NCI-H146 treated with DMSO at 0.1 percent for 48 hours (cell line): ENCODE measurements at regions not wholly inside any gene's neighbourhood (a gene's known extent, or its start where the extent isn't known, plus 50 kb on each side); places are given as distances from the start of the nearest gene placed in this dataset.

ENCODE experiments used
- DNase-seq: peaks from one replicate; lab custom pipeline; 2025; ENCODE audit not compliant: unreplicated experiment; lab: John Stamatoyannopoulos, UW

DNA sequence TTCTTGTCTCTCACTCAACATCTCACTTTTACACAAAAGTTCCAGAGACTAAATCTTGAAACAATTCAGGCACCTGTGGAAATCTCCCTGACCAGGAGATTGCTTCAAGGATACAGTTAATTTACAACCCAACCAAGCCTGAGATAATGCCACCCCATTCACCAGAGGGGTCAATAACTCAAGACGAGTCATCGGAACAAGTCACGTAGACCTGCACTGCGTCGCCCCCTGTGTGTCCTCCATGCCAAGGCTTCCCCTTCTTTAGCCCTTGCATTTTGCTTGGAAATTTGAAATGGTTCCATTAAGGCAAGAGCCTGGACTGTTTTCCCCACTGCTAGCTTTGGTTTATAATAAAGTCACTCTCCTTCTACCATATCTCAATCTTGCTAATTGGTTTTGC lies 129.0 kb upstream of the NEO1 start:
- no peak for DNase-seq

DNA sequence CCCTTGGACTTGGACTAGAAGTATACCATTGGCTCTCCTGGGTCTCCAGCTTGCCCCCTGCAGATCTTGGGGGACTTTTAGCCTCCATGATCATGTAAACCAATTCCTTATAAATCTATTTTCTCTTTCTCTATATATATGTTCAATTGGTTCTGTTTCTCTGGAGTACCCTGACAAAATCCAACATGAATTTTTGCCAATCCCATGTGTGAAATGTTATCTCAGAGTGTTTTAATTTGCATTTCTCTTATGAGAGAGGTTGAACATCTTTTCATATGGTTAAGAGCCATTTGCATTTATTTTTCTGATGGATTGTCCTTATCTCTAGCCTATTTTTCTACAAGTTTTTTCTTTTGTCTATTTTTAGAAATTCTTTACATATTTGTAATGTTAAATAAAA lies 131.7 kb upstream of the NEO1 start:
- no peak for DNase-seq

DNA sequence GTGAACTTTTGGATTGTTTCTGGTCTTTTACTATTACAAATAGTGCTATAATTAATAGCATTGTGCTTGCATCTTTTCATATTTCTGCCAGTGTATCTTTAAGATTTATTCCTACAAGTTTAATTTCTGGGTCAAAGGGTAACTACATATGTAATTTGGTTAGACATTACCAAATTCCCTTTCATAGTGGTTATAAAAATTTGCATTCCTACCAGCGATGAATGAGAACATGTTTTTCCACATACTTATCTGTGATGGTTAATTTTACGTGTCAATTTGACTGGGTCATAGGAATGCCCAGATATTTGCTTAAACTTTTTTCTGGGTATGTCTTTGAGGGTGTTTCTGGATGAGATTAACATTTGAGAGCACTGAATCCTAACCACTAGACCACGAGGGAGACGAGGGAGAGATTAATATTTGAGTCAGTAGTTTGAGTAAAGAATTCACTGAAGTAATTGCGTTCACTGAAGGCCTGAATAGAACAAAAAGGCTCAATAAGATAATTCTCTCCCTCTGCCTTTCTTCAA lies 132.3 kb upstream of the NEO1 start:
- no peak for DNase-seq

DNA sequence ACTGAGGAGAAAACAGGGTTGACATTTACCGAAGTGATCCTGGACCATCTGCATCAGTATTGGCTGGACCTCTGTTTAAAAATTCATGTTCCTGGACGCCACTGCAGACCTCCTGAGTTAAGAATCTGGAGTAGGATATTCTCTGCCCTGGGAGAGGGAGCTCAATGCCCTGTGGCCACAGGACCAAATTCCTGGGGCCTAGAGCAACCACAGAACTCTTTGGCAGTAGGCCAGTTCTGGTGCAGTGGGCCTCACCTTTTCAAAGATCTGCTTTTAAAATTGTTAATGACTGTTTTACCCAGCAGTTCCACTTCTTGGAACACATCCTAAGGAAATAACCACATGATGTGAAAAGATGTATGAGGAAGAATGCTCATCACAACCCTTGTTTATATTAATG lies 133.3 kb upstream of the ADPGK start:
- no peak for DNase-seq

DNA sequence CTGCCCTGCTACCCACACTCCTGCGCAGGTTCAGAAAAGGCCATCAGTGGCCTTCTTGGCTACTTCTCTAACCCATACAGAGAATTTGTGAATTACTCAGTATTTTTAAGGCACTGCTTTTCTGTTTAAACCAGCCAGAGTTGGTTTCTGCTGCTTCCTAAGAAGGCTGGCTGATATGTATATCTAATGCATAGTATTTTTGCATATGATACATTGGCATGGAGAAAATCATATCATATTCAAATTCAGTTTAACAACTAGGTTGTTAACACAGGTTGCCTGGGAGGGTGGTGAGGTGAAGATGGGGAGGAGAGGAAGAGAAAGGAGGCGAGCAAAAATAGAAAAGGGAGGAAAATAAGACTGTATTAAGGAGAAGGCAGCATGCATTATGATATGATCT lies 132.8 kb upstream of the ADPGK start:
- no peak for DNase-seq

DNA sequence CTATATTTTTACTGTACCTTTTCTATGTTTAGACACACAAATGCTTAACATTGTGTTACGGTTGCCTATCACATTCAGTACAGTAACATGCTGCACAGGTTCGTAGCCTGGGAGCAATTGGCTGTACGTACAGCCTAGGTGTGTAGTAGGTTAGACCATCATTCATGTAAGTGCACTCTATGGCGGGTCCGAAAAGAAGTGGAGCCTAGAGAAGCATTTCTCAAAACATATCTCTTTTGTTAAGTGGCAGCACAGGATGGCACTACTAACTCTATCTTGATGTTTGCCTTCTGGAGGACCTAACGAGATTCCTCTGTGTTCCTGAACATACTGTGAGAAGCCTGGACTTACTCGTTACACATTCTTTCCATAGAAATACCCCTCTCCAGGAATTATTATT lies 132.3 kb upstream of the ADPGK start:
- DNase-seq = no peak

DNA sequence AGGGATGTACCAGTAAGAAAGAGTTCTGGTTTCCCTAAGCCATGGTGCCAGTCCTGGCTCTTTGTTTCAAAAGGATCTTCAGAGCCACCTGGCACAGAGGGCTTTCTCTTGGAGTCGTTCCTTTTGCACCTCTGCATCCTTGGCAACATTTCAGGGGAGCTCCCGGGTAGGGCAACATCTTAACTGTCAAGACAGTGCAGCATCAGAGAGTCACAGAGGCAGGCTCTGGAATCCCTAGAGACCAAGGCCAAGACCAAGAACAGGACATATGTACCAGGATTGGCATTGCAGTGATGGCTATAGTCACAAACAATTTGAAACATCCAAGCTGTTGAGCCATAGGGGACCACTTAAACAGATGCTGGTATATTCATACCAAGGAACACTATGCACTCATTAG lies 129.4 kb upstream of the ADPGK start:
- DNase-seq = no peak

DNA sequence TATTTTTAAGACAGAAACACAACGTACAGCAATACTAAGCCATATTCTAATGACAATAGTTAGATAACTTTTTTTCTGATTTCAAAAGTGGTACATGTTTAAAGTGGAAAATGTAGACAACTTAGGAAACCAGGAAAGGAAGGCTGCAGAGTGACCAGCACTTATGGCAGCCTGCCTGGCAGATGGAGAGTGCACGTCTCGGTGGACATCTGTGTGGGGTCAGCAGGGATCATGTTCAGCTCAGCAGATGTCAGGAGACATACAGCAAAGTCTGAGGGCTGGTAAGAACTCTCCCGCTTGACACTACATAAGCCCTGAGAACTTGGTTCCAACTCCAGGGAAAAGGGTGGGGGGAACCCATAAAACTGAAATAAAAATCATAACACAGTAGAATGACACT lies 128.6 kb upstream of the ADPGK start:
- no peak for DNase-seq

DNA sequence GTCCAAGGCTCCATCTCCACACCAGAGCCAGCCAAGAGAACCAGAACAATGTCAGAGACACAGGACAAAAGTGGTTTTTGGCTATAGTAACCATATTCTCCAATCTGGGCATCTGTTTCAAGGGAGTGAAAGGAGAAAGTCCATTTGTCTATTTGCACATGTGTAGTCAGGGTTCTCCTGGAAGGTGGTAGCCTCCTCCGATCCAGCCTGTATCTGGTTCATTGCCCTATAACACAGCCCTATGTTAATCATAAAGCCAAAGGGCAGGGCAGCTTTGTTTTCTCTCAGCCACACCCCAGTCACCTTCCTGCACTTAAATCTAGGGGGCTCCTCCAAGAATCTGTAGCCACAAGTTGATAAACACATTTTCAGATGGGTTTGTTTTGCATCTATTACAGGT lies 128.1 kb upstream of the ADPGK start:
- DNase-seq = no peak

DNA sequence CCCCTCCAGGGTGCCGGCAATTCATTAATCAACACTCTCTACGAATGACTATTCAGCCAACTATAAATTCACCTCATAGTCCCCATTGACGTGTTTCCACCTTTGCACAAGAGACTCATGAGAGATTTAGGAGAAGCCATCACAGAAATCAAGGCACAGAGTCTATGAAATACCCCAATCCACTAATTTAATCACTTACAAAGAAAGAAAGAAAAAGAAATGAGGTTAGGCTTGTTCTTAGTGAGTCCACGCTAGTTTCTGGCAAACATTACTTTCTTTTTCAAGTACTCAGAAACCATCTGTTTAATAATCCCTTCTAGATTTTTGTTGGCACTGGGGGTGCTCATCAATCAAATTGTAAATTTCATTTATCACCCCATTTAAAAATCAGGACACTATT lies 125.2 kb upstream of the ADPGK start:
- DNase-seq = no peak

DNA sequence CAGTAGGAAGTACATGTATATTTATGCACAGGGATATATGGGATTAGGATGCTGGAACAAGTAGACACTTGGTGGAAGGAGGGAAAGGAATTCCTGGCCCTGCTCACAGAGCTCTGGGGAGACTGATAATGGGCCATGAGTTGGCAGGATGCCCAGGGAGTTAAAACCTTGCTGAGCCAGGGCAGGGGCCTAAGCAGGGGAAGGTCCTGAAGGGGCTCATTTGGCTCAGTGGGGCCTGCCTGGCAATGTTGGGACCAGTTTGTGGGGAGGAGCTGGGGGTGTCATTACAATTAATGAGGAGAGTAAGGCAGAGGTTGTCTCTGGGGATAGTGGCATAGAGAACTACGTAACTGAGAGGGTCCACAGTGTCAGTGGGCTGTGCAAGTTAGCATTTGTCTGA lies 124.2 kb upstream of the ADPGK start:
- no peak for DNase-seq

DNA sequence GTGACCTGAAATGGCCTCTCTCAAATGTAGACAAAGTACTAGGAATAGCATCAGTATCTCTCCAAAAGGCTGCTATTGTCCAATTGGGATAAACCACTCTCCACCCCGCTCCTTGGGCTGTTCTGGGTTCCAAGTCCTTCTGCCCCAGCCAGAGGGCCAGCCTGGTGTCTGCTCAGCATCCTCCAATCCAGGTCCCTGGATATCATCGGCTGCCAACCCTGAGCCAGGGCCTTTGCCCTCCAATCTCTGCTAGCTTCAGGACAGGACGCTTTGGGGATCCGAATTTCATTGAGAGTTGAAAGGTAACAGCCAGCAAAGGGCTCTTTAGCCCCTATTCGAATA lies 119.3 kb upstream of the ADPGK start:
- no peak for DNase-seq

DNA sequence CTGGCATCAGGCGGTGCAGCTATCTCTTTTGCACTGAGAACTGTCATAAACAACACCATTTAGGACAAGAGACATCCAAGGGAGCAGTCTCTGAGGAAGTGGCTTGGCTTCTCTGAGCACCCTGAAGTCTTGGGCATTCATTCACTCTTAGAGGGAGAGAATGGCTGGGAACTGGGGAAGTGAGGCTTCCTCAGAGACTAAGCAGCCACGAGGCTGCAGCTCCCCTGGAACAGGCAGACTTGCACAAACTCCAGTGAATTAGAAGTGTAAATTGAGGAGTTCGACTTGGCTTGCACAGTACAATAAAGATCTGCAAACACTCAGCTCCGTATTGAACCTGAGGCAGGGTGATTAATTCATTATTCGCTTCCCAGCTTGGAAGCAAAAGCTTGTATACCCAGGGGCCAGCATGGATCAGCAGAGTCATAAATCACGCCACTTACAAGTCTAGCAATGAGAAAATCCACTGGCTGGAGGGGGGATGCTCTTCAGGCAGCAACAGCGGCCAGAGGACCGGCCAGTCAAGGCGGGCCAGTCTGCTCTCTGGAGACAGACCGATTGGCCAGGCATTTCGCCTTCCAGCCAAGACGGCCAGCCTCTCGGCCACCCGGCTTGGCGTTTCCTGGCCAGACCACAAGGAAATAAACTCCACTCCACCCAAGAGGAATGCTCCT lies 118.8 kb upstream of the ADPGK start:
- no peak for DNase-seq

DNA sequence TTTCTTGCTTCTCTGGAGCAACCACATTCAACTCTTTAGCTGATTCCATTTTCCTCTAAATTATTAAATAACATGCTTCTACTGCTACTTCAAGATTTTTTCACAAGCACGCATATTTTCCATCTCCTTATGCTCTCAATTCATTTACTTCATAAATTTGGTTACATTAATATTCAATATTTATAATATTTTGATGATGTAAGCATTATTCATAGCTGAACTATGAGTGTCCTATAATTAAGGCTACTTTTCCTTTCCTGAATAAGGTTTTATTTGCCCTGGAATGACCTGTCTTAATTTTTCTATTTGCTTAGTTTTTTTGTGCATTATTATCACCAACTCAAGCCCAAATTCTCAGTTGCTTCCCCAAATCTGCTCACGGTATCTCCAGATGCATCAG lies 109.4 kb upstream of the ADPGK start:
- DNase-seq = no peak

DNA sequence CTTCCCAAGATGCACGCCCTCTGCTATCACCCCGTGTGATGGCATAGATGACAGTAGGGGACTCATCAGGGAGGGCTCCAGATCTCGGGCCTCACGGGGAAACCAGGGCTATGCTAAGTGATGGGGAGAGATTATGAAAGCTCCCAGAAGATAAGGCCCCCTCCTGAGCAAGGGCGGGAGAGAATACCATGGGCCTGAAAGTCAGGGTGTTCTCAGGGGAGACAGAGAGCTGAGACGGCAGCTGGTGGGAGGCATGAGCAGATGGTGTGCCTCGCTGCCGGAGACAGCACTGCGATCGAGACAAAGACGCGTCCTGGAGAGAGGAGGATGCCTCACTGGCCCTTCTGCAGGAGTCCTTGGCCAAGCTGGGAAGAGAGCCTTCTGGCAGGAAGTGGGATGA lies 106.5 kb upstream of the ADPGK start:
- no peak for DNase-seq

DNA sequence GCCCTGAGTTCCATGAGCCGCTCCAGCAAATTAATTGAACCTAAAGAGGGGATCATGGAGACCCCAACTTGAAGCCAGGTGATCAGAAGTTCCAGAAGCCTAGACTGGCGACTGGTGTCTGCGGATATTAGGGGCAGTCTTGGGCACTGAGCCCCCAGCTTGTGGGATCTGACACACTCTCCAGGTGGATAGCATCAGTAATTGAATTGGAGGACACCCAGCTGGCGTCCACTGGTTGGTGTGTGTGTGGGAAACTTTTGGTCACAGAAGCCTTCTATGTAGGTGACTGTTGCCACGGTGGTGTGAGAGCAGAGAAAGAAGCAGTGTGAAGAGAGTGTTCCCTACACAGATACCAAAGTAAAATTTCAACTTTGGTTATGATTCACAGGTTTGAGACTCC lies 106.0 kb upstream of the ADPGK start:
- no peak for DNase-seq

DNA sequence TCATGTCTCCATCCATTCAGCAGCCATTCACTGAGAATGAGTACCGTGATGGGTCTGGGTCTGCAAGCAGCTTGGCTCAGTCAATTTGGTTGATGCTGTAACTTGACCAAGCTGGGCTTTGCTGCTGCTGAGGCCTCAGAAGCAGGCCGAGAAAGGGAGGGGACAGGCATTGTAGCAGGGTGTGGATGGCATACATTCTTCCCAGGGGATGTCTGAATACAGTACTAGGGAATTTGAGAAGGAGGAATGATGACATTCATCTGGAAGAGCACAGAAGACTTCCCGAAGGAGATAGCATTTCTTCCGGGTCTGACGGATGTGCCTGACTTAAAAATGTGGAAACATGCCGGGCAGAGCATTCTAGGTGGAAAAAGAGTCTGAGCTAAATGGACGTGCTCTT lies 105.3 kb upstream of the ADPGK start:
- no peak for DNase-seq

DNA sequence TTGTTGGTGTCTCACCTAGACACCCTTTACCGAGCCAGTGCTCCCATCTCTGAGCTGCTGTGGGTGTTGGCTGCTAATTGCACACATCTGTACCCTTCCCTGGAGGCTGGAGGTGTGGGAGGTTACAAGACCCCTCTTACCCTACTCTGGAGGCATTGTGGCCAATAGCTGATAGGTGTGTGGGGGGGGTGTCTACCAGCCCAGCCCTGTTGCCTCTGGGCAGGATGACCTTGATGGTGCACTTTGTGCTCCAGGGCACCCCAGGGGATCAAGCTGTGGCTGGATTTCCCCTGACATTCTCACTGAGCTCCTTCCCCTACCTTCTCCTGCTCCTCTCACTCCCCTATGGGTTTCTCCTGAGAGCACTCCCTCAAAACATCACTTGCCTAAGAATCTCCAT lies 104.7 kb upstream of the ADPGK start:
- no peak for DNase-seq

DNA sequence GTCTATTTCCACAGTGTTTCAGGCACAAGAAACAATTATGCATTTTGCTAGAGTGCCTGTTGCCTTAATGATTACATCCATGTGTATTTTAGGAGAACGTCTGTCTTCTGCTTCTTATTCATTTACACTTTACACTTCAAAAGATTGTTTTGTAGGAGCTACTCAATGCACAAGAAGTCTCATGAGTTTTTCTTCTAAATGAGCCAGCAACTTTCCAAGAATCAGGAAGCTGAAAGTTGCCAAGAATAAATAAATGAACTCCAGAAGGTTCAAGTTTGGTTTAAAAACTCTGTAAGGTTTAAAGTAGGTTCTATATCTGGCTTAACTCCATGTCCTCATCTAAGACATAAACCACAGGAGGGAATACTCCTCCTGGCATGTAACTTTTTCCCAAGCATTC lies 103.8 kb upstream of the ADPGK start:
- no peak for DNase-seq

DNA sequence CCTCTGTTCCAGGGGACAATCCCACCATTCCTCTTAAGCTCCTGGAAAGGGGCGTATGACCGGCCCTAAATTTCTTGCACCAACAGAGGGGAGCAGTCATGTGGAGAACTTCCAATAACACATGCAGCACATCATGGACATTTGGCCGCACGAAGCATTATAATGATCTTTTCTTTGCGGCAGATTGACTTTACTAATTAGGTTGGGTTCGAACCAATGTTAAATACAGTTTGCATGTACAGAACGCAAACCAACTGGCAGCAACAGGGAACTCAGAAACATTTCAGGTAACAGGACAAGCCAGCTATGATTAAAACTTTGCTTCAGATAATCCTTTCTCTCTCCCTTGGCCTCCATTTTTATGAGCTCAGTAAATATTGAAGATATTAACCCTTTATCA lies 100.8 kb upstream of the ADPGK start:
- DNase-seq = no peak

DNA sequence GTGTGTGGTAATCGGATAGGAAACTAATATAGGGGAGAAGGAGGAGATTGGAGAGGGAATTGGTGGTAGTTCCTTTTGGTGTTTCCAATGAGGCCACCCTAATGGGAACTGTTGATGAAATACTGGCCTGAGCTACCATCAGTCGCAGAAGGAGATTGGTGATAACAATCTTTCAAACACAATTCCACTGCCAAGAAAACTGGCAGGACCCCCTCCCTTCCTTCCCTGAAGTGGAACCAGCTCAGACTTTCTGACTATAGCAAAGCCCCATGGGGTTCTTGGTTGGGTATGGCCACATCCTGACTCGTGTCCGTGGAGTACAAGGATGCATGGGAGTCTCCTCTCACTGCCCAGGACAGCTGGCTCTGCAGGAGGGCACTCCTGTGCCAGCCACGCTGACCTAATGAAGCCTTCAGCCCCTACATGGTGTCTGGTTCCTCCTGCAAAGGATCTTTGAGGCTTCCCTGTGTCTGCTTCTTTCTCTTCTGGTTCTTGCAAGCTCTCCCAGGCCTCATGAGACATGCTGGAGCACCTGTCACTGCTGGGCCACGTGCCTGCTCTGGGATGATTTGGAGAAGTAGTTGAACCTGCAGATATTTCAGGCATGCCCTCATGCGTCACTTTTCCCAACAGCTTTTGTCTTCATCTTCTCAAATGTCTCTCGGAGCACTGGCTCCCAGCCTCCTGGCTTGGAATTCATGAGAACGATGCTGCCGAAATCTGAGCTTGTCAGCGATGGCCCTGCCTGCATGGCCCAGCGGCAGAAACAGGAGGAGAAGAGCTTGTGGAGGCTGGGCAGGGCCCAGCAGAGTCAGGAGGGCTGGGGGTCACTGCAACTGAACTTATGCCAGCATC lies 90.0 kb upstream of the ADPGK start:
- DNase-seq = no peak

DNA sequence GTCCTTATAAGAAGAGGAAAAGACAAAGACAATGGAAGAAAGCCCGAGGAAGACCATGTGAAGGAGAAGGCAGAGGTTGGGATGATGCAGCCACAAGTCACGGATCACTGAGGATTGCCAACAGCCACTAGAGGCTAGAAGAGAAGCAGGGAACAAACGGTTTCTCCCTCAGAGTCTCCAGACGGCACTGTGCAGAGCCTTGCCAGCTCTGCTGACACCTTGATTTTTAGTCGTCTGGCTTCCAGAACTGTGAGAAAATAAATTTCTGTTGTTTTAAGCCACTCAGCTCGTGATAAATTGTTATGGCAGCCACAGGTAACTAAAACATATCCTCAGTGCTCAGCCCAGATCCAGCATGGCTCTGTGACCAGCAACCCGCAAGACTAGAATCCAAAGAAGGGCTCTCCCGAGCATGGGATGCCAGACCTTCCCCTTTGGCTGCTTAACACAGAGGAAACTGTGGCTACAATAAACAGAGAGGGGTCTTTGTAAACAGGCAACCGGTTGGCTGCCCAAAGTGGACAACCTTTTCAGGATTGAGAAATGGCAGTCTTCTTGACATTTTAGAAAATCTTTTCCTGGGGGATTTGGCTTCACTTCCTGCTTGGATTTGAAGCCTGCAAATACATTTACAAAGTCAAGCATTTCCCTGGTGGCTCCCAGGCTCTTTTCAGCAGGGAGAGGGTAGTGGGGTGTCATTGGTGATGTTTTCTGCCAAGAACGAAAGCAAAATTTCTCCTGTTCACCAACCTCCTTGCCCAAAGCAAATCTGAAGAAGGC lies 88.7 kb upstream of the ADPGK start:
- no peak for DNase-seq
